ENCODE measurements at regions not wholly inside any gene's neighbourhood (a gene's known extent, or its start where the extent isn't known, plus 50 kb on each side); places are given as distances from the start of the nearest gene placed in this dataset.
A peak's percentile ranks its signal among the peaks of the same experiment; 100 is the strongest.
"Not testable (repeated sequence)": the region's sequence is repeated elsewhere in the genome, so short reads cannot be mapped to it uniquely, and the experiment has no call there.

GRCh38 chr5:168103018-168103417, 188.4 kb upstream of the WWC1 start:
- H3K36me3 Mint-ChIP-seq; H3K4me3 Mint-ChIP-seq; H3K4me1 Mint-ChIP-seq (ENCODE audit: low read depth); H3K27ac Mint-ChIP-seq; POLR2A ChIA-PET; H3K9me3 Mint-ChIP-seq; DNase-seq; H3K27me3 Mint-ChIP-seq; CTCF ChIA-PET; intact Hi-C loops (cut with micrococcal nuclease): not testable (repeated sequence)

DNA sequence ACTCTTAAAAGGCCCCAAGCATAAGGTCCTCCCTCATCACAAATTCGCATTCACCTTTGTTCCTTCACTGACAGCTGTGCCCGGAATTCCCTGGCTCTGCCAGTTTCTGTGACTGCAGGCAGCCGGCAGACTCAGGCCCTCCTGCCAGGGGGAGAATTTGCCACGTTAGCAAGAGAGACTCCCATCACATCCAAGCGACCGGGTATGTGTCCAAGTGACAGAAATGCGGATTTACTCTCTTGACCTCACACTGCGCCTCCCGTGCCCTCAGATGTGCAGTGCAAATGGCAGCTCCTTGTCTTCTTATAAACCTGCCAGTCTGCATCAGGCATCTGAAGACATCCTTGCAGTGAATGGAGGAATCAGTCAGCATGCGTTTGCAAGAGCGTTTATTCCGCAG, 187.1 kb upstream of the WWC1 start:
- H3K4me3 Mint-ChIP-seq, result no peak overlapping the region
- H3K9me3 Mint-ChIP-seq, result no peaks in the 10 kb centered on the region
- ChIA-PET CTCF (no interaction called here), POLR2A (no interaction called here)
- no peak for DNase-seq
- H3K4me1 Mint-ChIP-seq (ENCODE audit: low read depth), result no peaks in the 10 kb centered on the region
- H3K27ac Mint-ChIP-seq, result no peak overlapping the region
- intact Hi-C loops (cut with micrococcal nuclease), result no loop called here
- H3K36me3 Mint-ChIP-seq, result no peaks in the 10 kb centered on the region
- H3K27me3 Mint-ChIP-seq, result no peaks in the 10 kb centered on the region

DNA sequence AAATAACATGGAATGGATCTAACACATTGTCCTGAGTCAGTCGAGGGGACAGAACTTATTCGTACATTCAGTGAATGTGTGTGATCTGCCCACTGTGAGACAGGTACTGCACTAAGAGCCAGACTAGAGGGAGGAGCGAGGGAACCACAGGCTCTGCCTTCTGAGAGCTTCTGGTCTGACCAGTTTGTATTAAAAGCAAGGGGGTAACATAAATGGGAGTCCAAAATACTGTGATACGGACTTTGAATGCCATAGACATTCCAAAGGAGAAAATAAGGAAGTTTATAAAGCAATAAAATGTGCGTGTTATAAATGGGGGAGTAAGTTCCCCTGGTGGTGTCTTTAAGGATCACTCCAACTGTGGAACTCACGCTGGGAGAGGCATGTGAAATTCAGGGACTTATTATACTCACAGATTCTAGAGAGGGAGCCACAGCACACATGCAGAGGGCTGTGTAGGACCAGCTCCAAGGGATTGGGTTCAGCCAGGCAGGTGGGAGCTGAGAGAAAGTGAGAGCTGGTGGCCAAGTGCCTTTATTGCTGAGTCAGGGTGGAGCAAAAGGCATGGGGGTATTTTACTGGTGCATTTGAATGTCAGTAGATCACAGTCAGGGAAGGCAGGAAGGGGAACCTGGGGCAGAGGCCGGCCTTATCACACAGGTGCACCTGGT, 186.5 kb upstream of the WWC1 start:
- Mint-ChIP-seq H3K27ac (no peak overlapping the region), H3K9me3 (no peaks in the 10 kb centered on the region), H3K27me3 (no peaks in the 10 kb centered on the region), H3K36me3 (no peaks in the 10 kb centered on the region), H3K4me3 (no peak overlapping the region), H3K4me1 (ENCODE audit: low read depth) (no peaks in the 10 kb centered on the region)
- CTCF ChIA-PET, result no interaction called here
- intact Hi-C loops (cut with micrococcal nuclease), result no loop called here
- no peak for DNase-seq
- POLR2A ChIA-PET, result no interaction called here

- CTCF ChIA-PET, result no interaction called here
- no peak for DNase-seq
These were observed 185.3 kb upstream of the WWC1 start for GRCh38 chr5:168106008-168106761.

DNA sequence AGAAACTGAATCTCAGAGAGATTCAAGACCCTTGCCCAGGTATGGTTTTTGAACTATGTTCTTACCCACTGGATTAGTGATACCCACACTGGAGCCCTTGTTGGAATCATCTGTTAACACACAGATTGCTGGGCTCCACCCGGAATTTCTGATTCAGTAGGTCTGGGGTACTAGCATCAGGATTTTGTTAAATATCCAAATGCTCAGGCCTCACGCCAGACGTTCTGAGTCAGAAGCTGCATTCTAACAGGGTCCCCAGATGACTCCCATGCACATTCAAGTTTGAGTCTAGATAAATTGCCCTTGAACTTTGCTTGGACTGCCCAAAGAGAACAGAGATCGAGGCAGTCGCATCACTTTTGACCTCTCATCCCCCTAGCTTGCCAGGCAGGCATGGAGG, 182.0 kb upstream of the WWC1 start:
- H3K36me3 Mint-ChIP-seq, result no peaks in the 10 kb centered on the region
- no peak overlapping the region for H3K4me3 Mint-ChIP-seq
- H3K9me3 Mint-ChIP-seq, result no peaks in the 10 kb centered on the region
- H3K4me1 Mint-ChIP-seq (ENCODE audit: low read depth), result no peaks in the 10 kb centered on the region
- ChIA-PET POLR2A (no interaction called here), CTCF (no interaction called here)
- DNase-seq, result no peak
- peaks cover 13% of the 10 kb centered on the region for H3K27me3 Mint-ChIP-seq
- intact Hi-C loops (cut with micrococcal nuclease), result no loop called here
- no peak overlapping the region for H3K27ac Mint-ChIP-seq

More at GRCh38 chr5:168106008-168106761, 185.3 kb upstream of the WWC1 start:
- peaks cover 1% of the 10 kb centered on the region for H3K27me3 Mint-ChIP-seq
- H3K36me3 Mint-ChIP-seq, result no peaks in the 10 kb centered on the region
- H3K4me3 Mint-ChIP-seq, result no peak overlapping the region
- no peak overlapping the region for H3K27ac Mint-ChIP-seq
- no peaks in the 10 kb centered on the region for H3K9me3 Mint-ChIP-seq
- intact Hi-C loops (cut with micrococcal nuclease), result no loop called here
- no peaks in the 10 kb centered on the region for H3K4me1 Mint-ChIP-seq (ENCODE audit: low read depth)
- POLR2A ChIA-PET, result no interaction called here

DNA sequence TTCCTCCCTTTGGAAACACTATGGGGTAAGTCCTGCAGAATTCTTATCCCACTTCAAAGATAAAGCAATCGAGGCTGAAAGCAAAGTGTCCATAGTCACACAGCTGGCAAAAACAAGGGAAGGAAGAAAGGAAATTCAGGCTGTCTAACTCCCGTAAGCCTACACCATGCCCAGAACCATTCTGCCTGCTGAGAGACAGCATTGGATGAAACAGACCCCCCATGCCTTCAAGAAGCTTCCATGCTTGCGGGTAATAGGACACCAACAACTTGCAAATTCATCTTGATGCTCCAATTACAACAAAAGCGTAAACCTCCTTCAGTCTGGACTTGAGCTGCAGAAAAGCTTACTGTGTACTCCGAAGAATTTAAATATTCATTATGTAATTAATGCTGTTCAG, 181.1 kb upstream of the WWC1 start:
- POLR2A ChIA-PET, result no interaction called here
- Mint-ChIP-seq H3K9me3 (no peaks in the 10 kb centered on the region), H3K36me3 (no peaks in the 10 kb centered on the region), H3K27ac (no peak overlapping the region), H3K4me3 (no peak overlapping the region), H3K4me1 (ENCODE audit: low read depth) (no peaks in the 10 kb centered on the region), H3K27me3 (peaks cover 13% of the 10 kb centered on the region)
- no peak for DNase-seq
- CTCF ChIA-PET, result no interaction called here
- intact Hi-C loops (cut with micrococcal nuclease), result no loop called here

GRCh38 chr5:168110870-168111832, 180.3 kb upstream of the WWC1 start:
- no peaks in the 10 kb centered on the region for H3K9me3 Mint-ChIP-seq
- peaks cover 13% of the 10 kb centered on the region for H3K27me3 Mint-ChIP-seq
- H3K27ac Mint-ChIP-seq, result no peak overlapping the region
- H3K36me3 Mint-ChIP-seq, result no peaks in the 10 kb centered on the region
- intact Hi-C loops (cut with micrococcal nuclease), result no loop called here
- no peak for DNase-seq
- CTCF ChIA-PET, result no interaction called here
- H3K4me3 Mint-ChIP-seq, result no peak overlapping the region
- H3K4me1 Mint-ChIP-seq (ENCODE audit: low read depth), result no peaks in the 10 kb centered on the region
- POLR2A ChIA-PET, result no interaction called here

GRCh38 chr5:168114444-168115017, 176.9 kb upstream of the WWC1 start:
- Mint-ChIP-seq H3K4me3 (no peak overlapping the region), H3K4me1 (ENCODE audit: low read depth) (no peaks in the 10 kb centered on the region), H3K27me3 (peaks cover 13% of the 10 kb centered on the region), H3K27ac (no peak overlapping the region), H3K36me3 (no peaks in the 10 kb centered on the region), H3K9me3 (no peaks in the 10 kb centered on the region)
- intact Hi-C loops (cut with micrococcal nuclease), result loop anchor here (1.0 kb wide), 1 partner anchor 105 kb away; no protein-coding TSS in a partner anchor
- POLR2A ChIA-PET, result no interaction called here
- CTCF ChIA-PET, result interaction anchor here (0.7 to 2.0 kb wide), 5 partner anchors 9 to 112 kb away, joined by 3 to 31 read pairs (median 3); no protein-coding TSS in a partner anchor
- DNase-seq, result peak; percentile 74

DNA sequence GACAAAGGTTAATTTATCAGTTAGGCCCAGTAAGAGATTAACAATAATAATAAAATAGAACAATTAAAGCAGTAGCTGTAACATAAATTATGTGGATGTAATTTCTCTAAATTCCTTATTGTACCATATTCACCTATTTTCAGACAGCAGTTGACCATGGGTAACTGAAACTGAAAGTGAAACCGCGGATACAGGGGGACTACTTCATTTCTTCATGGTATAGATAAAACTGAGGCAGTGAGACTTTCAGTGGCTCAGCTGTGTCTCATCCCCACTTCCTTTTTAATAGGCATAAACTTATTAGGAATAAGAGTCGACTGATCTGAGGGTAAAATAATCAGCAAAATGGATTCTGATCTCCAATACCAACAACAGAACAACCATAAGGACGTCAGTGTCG, 174.0 kb upstream of the WWC1 start:
- Mint-ChIP-seq H3K27ac (no peak overlapping the region), H3K9me3 (no peaks in the 10 kb centered on the region), H3K27me3 (peaks cover 2% of the 10 kb centered on the region), H3K36me3 (no peaks in the 10 kb centered on the region), H3K4me3 (no peak overlapping the region), H3K4me1 (ENCODE audit: low read depth) (peaks cover 11% of the 10 kb centered on the region)
- CTCF ChIA-PET, result no interaction called here
- POLR2A ChIA-PET, result no interaction called here
- intact Hi-C loops (cut with micrococcal nuclease), result no loop called here
- no peak for DNase-seq

GRCh38 chr5:168118042-168118668, 173.3 kb upstream of the WWC1 start:
- Mint-ChIP-seq H3K9me3 (no peaks in the 10 kb centered on the region), H3K4me1 (ENCODE audit: low read depth) (peaks cover 11% of the 10 kb centered on the region), H3K27me3 (peaks cover 2% of the 10 kb centered on the region), H3K27ac (no peak overlapping the region), H3K36me3 (no peaks in the 10 kb centered on the region), H3K4me3 (no peak overlapping the region)
- no peak for DNase-seq
- intact Hi-C loops (cut with micrococcal nuclease), result no loop called here
- POLR2A ChIA-PET, result no interaction called here
- CTCF ChIA-PET, result interaction anchor here (1.6 kb wide), 1 partner anchor 101 kb away, joined by 4 read pairs; no protein-coding TSS in a partner anchor

DNA sequence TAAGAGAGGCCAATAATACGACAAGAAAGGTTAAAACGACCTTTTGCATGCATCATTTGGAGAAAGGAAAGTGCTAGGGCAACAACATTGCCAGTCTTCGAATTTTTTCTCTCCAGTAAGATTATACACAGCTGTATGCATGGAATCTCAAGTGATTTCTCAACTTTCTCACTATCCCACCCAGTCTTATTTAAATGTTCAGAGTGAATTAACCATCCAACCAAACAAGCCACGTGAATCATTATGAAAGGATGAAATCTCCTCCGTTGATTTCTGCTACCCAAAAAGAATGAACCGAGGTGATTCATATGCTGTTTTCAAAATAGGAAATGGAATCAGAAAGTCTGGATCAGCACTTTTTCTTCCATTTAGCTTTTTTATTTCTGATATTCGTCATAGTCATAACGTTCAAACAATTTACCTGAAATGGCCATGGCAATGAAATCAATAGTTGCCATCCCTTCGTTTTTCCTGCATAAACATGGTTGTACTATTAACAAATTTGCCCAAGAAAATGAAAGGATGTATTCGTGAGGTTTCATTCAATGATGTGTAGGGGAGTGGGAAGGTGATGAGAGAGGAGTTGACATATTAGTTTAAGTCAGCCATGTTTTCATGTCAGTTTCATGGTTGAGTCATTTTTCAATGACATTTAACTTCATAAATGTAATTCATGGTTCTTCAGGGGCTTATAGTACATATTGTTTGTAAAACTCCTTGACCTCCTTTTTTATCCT, 170.9 kb upstream of the WWC1 start:
- intact Hi-C loops (cut with micrococcal nuclease), result no loop called here
- Mint-ChIP-seq H3K27me3 (no peaks in the 10 kb centered on the region), H3K9me3 (no peaks in the 10 kb centered on the region), H3K36me3 (no peaks in the 10 kb centered on the region), H3K27ac (no peak overlapping the region), H3K4me3 (no peak overlapping the region), H3K4me1 (ENCODE audit: low read depth) (peaks cover 22% of the 10 kb centered on the region)
- CTCF ChIA-PET, result no interaction called here
- no peak for DNase-seq
- POLR2A ChIA-PET, result no interaction called here
